Neuronal stem cell (in vitro differentiated cells): ENCODE measurements at regions not wholly inside any gene's neighbourhood (a gene's known extent, or its start where the extent isn't known, plus 50 kb on each side); places are given as distances from the start of the nearest gene placed in this dataset.

Experiments used
- DNase-seq: peaks from one replicate; pipeline ENCODE4 v3.0.0-alpha.2; 2013; ENCODE audit warnings: low spot score
- H2AFZ ChIP-seq: one replicate; pipeline ENCODE4 v1.6.1; 2013; ENCODE audit warnings: mild to moderate bottlenecking, low read length, inconsistent platforms
- H2AK5ac ChIP-seq: 2 replicates; pipeline ENCODE4 v1.6.1; 2013; ENCODE audit warnings: low read depth, mild to moderate bottlenecking, inconsistent platforms, low read length, moderate library complexity, mixed read lengths
- H2BK120ac ChIP-seq: 2 replicates; pipeline ENCODE4 v1.6.1; 2013; ENCODE audit warnings: low read depth, mild to moderate bottlenecking, inconsistent platforms, low read length, moderate library complexity, mixed read lengths
- H2BK12ac ChIP-seq: one replicate; pipeline ENCODE4 v1.6.1; 2013; ENCODE audit warnings: low read length, inconsistent platforms
- H2BK15ac ChIP-seq: 2 replicates; pipeline ENCODE4 v1.6.1; 2013; ENCODE audit warnings: mild to moderate bottlenecking, low read length, inconsistent platforms, mixed read lengths
- H2BK5ac ChIP-seq: one replicate; pipeline ENCODE4 v1.6.1; 2013; ENCODE audit warnings: inconsistent platforms, mild to moderate bottlenecking, low read length, moderate library complexity
- H3K14ac ChIP-seq: one replicate; pipeline ENCODE4 v1.6.1; 2013; ENCODE audit warnings: low read length, inconsistent platforms
- H3K18ac ChIP-seq: 2 replicates; pipeline ENCODE4 v1.6.1; 2013; ENCODE audit warnings: low read length, inconsistent platforms
- H3K23ac ChIP-seq: 2 replicates; pipeline ENCODE4 v1.6.1; 2013; ENCODE audit warnings: low read depth, mild to moderate bottlenecking, mixed read lengths, low read length, inconsistent platforms; ENCODE audit not compliant: poor library complexity
- H3K27ac ChIP-seq: replicated peaks from 3 replicates; pipeline ENCODE4 v1.5.1; 2013; ENCODE audit warnings: low read length, inconsistent platforms
- H3K27me3 ChIP-seq, 3 experiments: 2 replicates each; pipeline ENCODE4 v1.6.1; 2013; ENCODE audit warnings: low read length in 3 of 3, mild to moderate bottlenecking in 2 of 3, inconsistent platforms in 1 of 3, low read depth in 1 of 3, mixed read lengths in 1 of 3, moderate library complexity in 1 of 3; ENCODE audit not compliant: control insufficient read depth in 3 of 3, insufficient read depth in 3 of 3
- H3K36me3 ChIP-seq, 2 donors: replicated peaks in 1 of 2; 2 replicates each; pipeline ENCODE4 v1.6.1; 2013; ENCODE audit warnings: low read length in 2 of 2; ENCODE audit not compliant: control insufficient read depth in 2 of 2, insufficient read depth in 2 of 2
- H3K4ac ChIP-seq: 2 replicates; pipeline ENCODE4 v1.6.1; 2013; ENCODE audit warnings: inconsistent platforms, mild to moderate bottlenecking, low read length, moderate library complexity
- H3K4me1 ChIP-seq, 2 donors: 1 replicate in 1 of 2; 2 replicates in 1 of 2; pipeline ENCODE4 v1.6.1; 2013; ENCODE audit warnings: low read length in 2 of 2, low read depth in 1 of 2; ENCODE audit not compliant: control insufficient read depth in 2 of 2, insufficient read depth in 1 of 2
- H3K4me2 ChIP-seq: one replicate; pipeline ENCODE4 v1.6.1; 2013; ENCODE audit warnings: mild to moderate bottlenecking, low read length, inconsistent platforms; ENCODE audit not compliant: insufficient read depth, poor library complexity, severe bottlenecking
- H3K4me3 ChIP-seq, 2 donors: 2 replicates each; pipeline ENCODE4 v1.5.1; 2013; ENCODE audit warnings: low read length in 2 of 2, mild to moderate bottlenecking in 2 of 2, inconsistent platforms in 1 of 2, moderate library complexity in 1 of 2
- H3K79me1 ChIP-seq: one replicate; pipeline ENCODE4 v1.6.1; 2013; ENCODE audit warnings: low read depth, mild to moderate bottlenecking, inconsistent platforms, low read length, moderate library complexity
- H3K9ac ChIP-seq: one replicate; pipeline ENCODE4 v1.6.1; 2013; ENCODE audit warnings: mild to moderate bottlenecking, low read depth, low read length, inconsistent platforms; ENCODE audit not compliant: poor library complexity
- H3K9me3 ChIP-seq, 2 donors: replicated peaks in 1 of 2; 2 replicates each; pipeline versions ENCODE3 to v1.6.1; 2013; ENCODE audit warnings: low read length in 2 of 2, mild to moderate bottlenecking in 2 of 2, inconsistent platforms in 1 of 2, low read depth in 1 of 2, mixed read lengths in 1 of 2, moderate library complexity in 1 of 2; ENCODE audit not compliant: control insufficient read depth in 2 of 2, insufficient read depth in 1 of 2
- H4K8ac ChIP-seq: one replicate; pipeline ENCODE4 v1.6.1; 2013; ENCODE audit warnings: low read depth, mild to moderate bottlenecking, inconsistent platforms, low read length, moderate library complexity
- H4K91ac ChIP-seq: one replicate; pipeline ENCODE4 v1.6.1; 2013; ENCODE audit warnings: low read length, low read depth, mild to moderate bottlenecking, inconsistent platforms; ENCODE audit not compliant: poor library complexity
- WGBS, 2 donors: extraction: QIAGEN DNeasy Blood & Tissue Kit; methylation state at CpG; one replicate each; pipeline ENCODE4 v1.1.7; 2013; ENCODE audit warnings: missing lambda C conversion rate in 2 of 2, mixed read lengths in 1 of 2; ENCODE audit not compliant: insufficient read length in 2 of 2, insufficient replicate concordance in 1 of 2; ENCODE audit errors: extremely low coverage in 2 of 2; 5-methylcytosine and 5-hydroxymethylcytosine counted together

DNA sequence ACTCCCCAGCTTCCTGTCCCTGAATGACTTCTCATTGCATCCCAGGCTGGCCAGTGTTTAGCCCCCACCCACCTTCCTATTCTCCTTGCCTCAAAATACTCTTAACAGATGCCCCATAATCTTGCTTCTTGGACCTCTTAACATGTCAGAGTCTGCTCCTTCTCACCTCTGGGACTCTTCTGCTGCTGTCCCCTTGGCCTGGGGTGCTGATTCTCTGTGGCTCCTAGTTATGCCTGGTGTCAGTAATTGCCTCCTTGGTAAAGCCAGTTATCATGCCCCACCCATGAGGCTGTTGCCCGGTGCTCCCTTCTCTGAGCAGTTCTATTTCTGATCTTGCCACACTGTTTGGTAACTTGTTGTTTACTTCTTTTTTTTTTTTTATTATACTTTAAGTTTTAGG, 256.8 kb downstream of the STIM2 start:
- Histone ChIP-seq H2BK120ac (no peak overlapping the region), H3K9ac (no peak overlapping the region), H3K23ac (no peak overlapping the region), H3K18ac (no peak overlapping the region), H4K8ac (no peak overlapping the region), H3K79me1 (no peaks in the 10 kb centered on the region), H3K4me1 (peaks cover 11 to 15% of the 10 kb centered on the region in 2 donors), H3K27ac (no peak overlapping the region), H3K14ac (no peak overlapping the region), H3K4ac (no peak overlapping the region), H2BK5ac (no peak overlapping the region), H2BK12ac (no peak overlapping the region), H4K91ac (no peak overlapping the region), H3K9me3 (no peaks in the 10 kb centered on the region), H2AK5ac (no peak overlapping the region), H3K27me3 (no peaks in the 10 kb centered on the region), H2AFZ (no peak overlapping the region), H3K4me3 (no peak overlapping the region), H2BK15ac (no peak overlapping the region), H3K4me2 (no peak overlapping the region), H3K36me3 (no peaks in the 10 kb centered on the region)
- WGBS, 2 donors = no CpG with 5 or more reads among the region's 1 CpG
- no peak for DNase-seq

DNA sequence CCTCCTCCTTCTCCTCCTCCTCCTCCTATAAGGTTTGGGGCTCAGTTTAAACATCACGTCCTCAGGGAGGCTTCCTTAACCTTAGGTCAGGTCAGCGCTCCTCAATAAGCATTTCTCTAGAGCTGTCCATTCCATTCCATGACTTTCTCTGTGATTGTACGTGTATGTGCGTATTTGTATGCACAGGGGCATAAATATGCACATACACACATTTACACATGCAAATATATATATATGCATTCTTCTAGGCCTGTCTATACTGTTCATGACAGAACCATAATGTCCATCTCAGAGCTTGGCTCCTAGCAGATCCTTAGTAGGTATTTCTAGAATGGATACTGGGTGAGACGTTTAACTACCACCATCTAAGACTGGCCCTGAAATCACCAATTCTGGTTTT, 258.6 kb downstream of the STIM2 start:
- H4K8ac ChIP-seq = no peak overlapping the region
- H3K9ac ChIP-seq = no peak overlapping the region
- no peak for DNase-seq
- no peak overlapping the region for H3K18ac ChIP-seq
- no peak overlapping the region for H2BK5ac ChIP-seq
- no peaks in the 10 kb centered on the region for H3K27me3 ChIP-seq
- no peak overlapping the region for H4K91ac ChIP-seq
- no peak overlapping the region for H2BK15ac ChIP-seq
- no peak overlapping the region for H3K4me3 ChIP-seq
- H3K4me1 ChIP-seq = peaks cover 22 to 29% of the 10 kb centered on the region in 2 donors
- no peak overlapping the region for H3K14ac ChIP-seq
- no peaks in the 10 kb centered on the region for H3K79me1 ChIP-seq
- H3K36me3 ChIP-seq = no peaks in the 10 kb centered on the region
- no peak overlapping the region for H2AFZ ChIP-seq
- no peak overlapping the region for H2AK5ac ChIP-seq
- no peak overlapping the region for H3K23ac ChIP-seq
- no peak overlapping the region for H3K27ac ChIP-seq
- no CpG with 5 or more reads among the region's 5 CpGs for WGBS, 2 donors
- no peak overlapping the region for H3K4me2 ChIP-seq
- no peak overlapping the region for H2BK12ac ChIP-seq
- no peaks in the 10 kb centered on the region for H3K9me3 ChIP-seq
- H3K4ac ChIP-seq = no peak overlapping the region
- no peak overlapping the region for H2BK120ac ChIP-seq

DNA sequence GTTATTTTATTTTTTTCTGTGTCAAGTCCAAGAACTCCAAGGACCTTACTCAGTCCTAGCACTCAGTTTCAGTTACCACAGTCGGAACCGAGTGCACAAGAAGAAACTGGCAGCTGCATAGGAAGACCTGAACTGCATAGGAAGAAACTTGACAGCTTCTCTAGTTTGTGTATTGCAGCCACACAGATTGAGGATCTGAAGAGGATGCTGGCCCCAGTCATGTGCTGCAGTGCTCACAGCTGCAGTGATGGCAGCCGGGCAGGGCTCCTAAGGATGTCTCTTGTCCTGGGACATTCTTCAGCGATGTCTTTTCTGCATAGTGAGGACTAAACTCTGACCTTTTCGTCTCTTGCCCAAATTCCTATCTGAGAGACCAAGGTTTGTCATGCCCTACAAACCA, 261.2 kb downstream of the STIM2 start:
- no peak overlapping the region for H4K91ac ChIP-seq
- H3K36me3 ChIP-seq = no peaks in the 10 kb centered on the region
- no peaks in the 10 kb centered on the region for H3K27me3 ChIP-seq
- H2BK15ac ChIP-seq = no peak overlapping the region
- no peak overlapping the region for H2BK5ac ChIP-seq
- no CpG with 5 or more reads among the region's 5 CpGs for WGBS, 2 donors
- no peak overlapping the region for H3K9ac ChIP-seq
- H3K27ac ChIP-seq = no peak overlapping the region
- no peak overlapping the region for H3K4ac ChIP-seq
- peak overlapping the region; percentile 60 for H2BK12ac ChIP-seq
- no peak overlapping the region for H2BK120ac ChIP-seq
- peak overlapping the region; percentile 55 for H3K18ac ChIP-seq
- DNase-seq = no peak
- H3K79me1 ChIP-seq = no peaks in the 10 kb centered on the region
- no peak overlapping the region for H3K4me2 ChIP-seq
- H3K4me1 ChIP-seq = peaks cover 15 to 20% of the 10 kb centered on the region in 2 donors
- no peak overlapping the region for H2AFZ ChIP-seq
- H3K9me3 ChIP-seq = no peaks in the 10 kb centered on the region
- no peak overlapping the region for H3K4me3 ChIP-seq
- no peak overlapping the region for H4K8ac ChIP-seq
- H3K14ac ChIP-seq = peak overlapping the region; percentile 42
- H3K23ac ChIP-seq = no peak overlapping the region
- no peak overlapping the region for H2AK5ac ChIP-seq

DNA sequence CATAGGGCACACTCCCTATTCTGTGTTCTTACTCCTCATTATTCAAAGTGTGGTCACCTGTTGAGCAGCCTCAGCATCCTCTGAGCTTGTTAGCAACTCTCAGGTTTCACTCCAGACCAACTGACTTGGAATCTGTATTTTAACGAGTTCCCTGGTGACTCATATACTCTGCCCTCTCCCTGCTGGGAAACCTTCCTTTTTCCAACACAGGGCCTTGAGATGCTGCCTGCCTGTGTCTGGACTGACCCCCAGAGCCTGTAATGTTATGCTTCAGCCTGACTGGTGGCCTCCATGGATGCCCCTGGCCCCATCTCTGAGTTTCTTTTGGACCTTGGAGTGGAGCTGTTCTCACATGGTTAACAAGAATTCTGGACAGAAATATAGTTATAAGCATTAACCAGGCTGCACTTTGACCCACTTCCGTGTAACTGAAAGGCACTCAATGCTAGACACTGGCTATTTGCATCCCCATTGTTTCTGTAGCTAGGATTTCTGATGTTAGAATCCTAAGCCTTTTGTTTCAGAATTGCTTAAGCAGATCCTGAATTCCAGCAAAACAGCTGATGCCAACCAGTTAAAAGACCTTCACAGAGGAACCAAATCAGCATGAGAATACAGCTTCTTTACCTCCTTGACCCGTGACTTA, 262.6 kb downstream of the STIM2 start:
- Histone ChIP-seq H3K18ac (no peak overlapping the region), H3K4ac (no peak overlapping the region), H2BK15ac (no peak overlapping the region), H2AFZ (peak overlapping the region; percentile 75), H3K36me3 (no peaks in the 10 kb centered on the region), H3K4me1 (peaks cover 15 to 20% of the 10 kb centered on the region in 2 donors), H3K27me3 (no peaks in the 10 kb centered on the region), H2BK120ac (no peak overlapping the region), H3K27ac (peak overlapping the region; percentile 75), H3K23ac (no peak overlapping the region), H3K9ac (no peak overlapping the region), H4K8ac (no peak overlapping the region), H2AK5ac (no peak overlapping the region), H3K14ac (no peak overlapping the region), H3K4me2 (no peak overlapping the region), H3K4me3 (no peak overlapping the region), H2BK5ac (no peak overlapping the region), H3K9me3 (no peaks in the 10 kb centered on the region), H4K91ac (no peak overlapping the region), H3K79me1 (no peaks in the 10 kb centered on the region), H2BK12ac (no peak overlapping the region)
- peak; percentile 47 for DNase-seq
- WGBS, 2 donors = no CpG with 5 or more reads among the region's 3 CpGs
